A673 (cell line): ENCODE measurements at regions not wholly inside any gene's neighbourhood (a gene's known extent, or its start where the extent isn't known, plus 50 kb on each side); places are given as distances from the start of the nearest gene placed in this dataset.

Source experiments
- BruUV-seq: library from RNA; stranded (reverse); fragments of 400-500 nt; replicated peaks from 2 replicates; lab custom pipeline; 2021; lab: Mats Ljungman, UMichigan
- CTCF ChIA-PET: fragments of 300-600 bp; sonication (Branson Sonifier 250); formaldehyde crosslinking; loops from one replicate; lab custom pipeline; 2022; ENCODE audit warnings: antibody characterized with exemption; lab: Charles Lee
- POLR2A ChIA-PET: fragments of 300-600 bp; sonication (Branson Sonifier 250); formaldehyde crosslinking; loops from one replicate; lab custom pipeline; 2022; ENCODE audit warnings: antibody characterized with exemption; ENCODE audit not compliant: low non-redundant PET; lab: Charles Lee
- DNase-seq: peaks from one replicate; pipeline ENCODE4 v3.0.0-alpha.2; 2015; ENCODE audit warnings: low spot score
- H3K27ac ChIP-seq: fragments of 200-600 bp; sonication (generic); 2 replicates; pipeline ENCODE4 v1.5.1; 2016; ENCODE audit warnings: mixed run types, low read depth, mild to moderate bottlenecking, mixed read lengths, antibody characterized with exemption, low read length; ENCODE audit not compliant: poor library complexity, severe bottlenecking
- H3K27me3 ChIP-seq: fragments of 200-600 bp; sonication (generic); replicated peaks from 2 replicates; pipeline ENCODE4 v1.6.1; 2017; ENCODE audit warnings: mixed run types, low read depth, mild to moderate bottlenecking, mixed read lengths, antibody characterized with exemption, low read length; ENCODE audit not compliant: insufficient read depth, poor library complexity
- H3K36me3 ChIP-seq: fragments of 200-600 bp; sonication (generic); 2 replicates; pipeline ENCODE4 v1.6.1; 2016; ENCODE audit warnings: mixed run types, mild to moderate bottlenecking, mixed read lengths, antibody characterized with exemption, low read length; ENCODE audit not compliant: insufficient read depth, poor library complexity, severe bottlenecking
- H3K4me1 ChIP-seq: fragments of 200-600 bp; sonication (generic); 2 replicates; pipeline ENCODE4 v1.6.1; 2017; ENCODE audit warnings: mixed run types, mild to moderate bottlenecking, mixed read lengths, antibody characterized with exemption, low read length; ENCODE audit not compliant: insufficient read depth, poor library complexity, severe bottlenecking
- H3K4me3 ChIP-seq: fragments of 200-600 bp; sonication (generic); 2 replicates; pipeline ENCODE4 v1.5.1; 2016; ENCODE audit warnings: low read depth, mixed run types, mild to moderate bottlenecking, mixed read lengths, low read length; ENCODE audit not compliant: poor library complexity, severe bottlenecking
- H3K9me3 ChIP-seq: fragments of 200-600 bp; sonication (generic); 2 replicates; pipeline ENCODE4 v1.6.1; 2016; ENCODE audit warnings: mixed run types, low read depth, mild to moderate bottlenecking, mixed read lengths, antibody characterized with exemption, low read length; ENCODE audit not compliant: poor library complexity, severe bottlenecking
- CTCF ChIP-seq: fragments of 300-800, 200-600 bp; sonication (generic); conservative IDR thresholded peaks from 2 replicates; pipeline ENCODE4 v1.5.1; 2017; ENCODE audit warnings: low read depth, mild to moderate bottlenecking, antibody characterized with exemption, low read length, moderate library complexity, mixed read lengths
- EZH2 ChIP-seq: fragments of 200-600 bp; sonication (generic); IDR thresholded peaks from 2 replicates; pipeline ENCODE4 v1.6.1; 2017; ENCODE audit warnings: borderline replicate concordance, low read depth, mild to moderate bottlenecking, mixed read lengths, antibody characterized with exemption, low read length; ENCODE audit not compliant: poor library complexity, severe bottlenecking
- intact Hi-C: fragments of 100-400 bp; cut with micrococcal nuclease; formaldehyde crosslinking; loops from one replicate; pipeline ENCODE4 v1.10.0; 2022; ENCODE audit not compliant: unreplicated experiment

- intact Hi-C loops: no loop called here
- POLR2A ChIA-PET: no interaction called here
Measured at GRCh38 chr18:67276638-67277037, 239.9 kb downstream of the DSEL start.

GRCh38 chr18:67273288-67273687 is 243.2 kb downstream of the DSEL start:
- no peaks in the 10 kb centered on the region for H3K36me3 ChIP-seq
- no peak overlapping the region for H3K4me3 ChIP-seq
- no TSS peak for BruUV-seq
- TF ChIP-seq CTCF (no peak), EZH2 (no peak)
- intact Hi-C loops: no loop called here
- ChIA-PET CTCF (no interaction called here), POLR2A (no interaction called here)
- H3K27me3 ChIP-seq: no peaks in the 10 kb centered on the region
- no peak overlapping the region for H3K27ac ChIP-seq
- no peak for DNase-seq
- H3K9me3 ChIP-seq: peaks cover 4% of the 10 kb centered on the region
- peaks cover 4% of the 10 kb centered on the region for H3K4me1 ChIP-seq

More at GRCh38 chr18:67276638-67277037, 239.9 kb downstream of the DSEL start:
- Histone ChIP-seq H3K4me3 (no peak overlapping the region), H3K4me1 (peaks cover 10% of the 10 kb centered on the region), H3K27ac (no peak overlapping the region), H3K36me3 (no peaks in the 10 kb centered on the region), H3K27me3 (no peaks in the 10 kb centered on the region), H3K9me3 (peaks cover 4% of the 10 kb centered on the region)
- CTCF ChIA-PET: no interaction called here
- no peak for TF ChIP-seq EZH2
- no peak for TF ChIP-seq CTCF
- no TSS peak for BruUV-seq
- DNase-seq: no peak

GRCh38 chr18:67269206-67269605 is 247.3 kb downstream of the DSEL start:
- no peak for TF ChIP-seq EZH2
- no peak for TF ChIP-seq CTCF
- ChIA-PET CTCF (no interaction called here), POLR2A (no interaction called here)
- H3K9me3 ChIP-seq: peaks cover 4% of the 10 kb centered on the region
- H3K4me3 ChIP-seq: no peak overlapping the region
- no peak for DNase-seq
- H3K27ac ChIP-seq: no peak overlapping the region
- BruUV-seq: no TSS peak
- no peaks in the 10 kb centered on the region for H3K36me3 ChIP-seq
- no peaks in the 10 kb centered on the region for H3K4me1 ChIP-seq
- intact Hi-C loops: no loop called here
- H3K27me3 ChIP-seq: no peaks in the 10 kb centered on the region
